ENCODE measurements at regions not wholly inside any gene's neighbourhood (a gene's known extent, or its start where the extent isn't known, plus 50 kb on each side); places are given as distances from the start of the nearest gene placed in this dataset.
"Not testable (repeated sequence)": the region's sequence is repeated elsewhere in the genome, so short reads cannot be mapped to it uniquely, and the experiment has no call there.

DNA sequence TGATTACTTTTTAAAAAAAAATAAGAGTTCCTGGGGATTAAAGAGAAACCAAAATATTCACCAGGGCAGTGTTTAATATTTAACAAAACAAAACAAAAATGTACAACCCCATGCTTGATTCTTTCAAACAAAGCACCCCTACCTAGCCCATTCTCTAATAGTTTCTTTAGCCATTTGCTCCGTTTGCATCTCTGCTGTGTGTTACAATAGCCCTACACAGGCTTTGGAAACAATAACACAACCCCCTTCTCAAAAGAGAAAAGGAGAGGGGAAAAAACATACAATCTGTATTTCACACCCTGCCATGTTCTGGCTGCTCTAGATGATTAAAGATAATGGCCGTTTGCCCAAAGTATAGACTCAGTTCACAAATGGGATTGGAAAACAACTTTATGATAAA lies 302.9 kb downstream of the CPS1 start:
- no peak overlapping the region for H3K4me3 ChIP-seq (ENCODE audit: low read depth, low read length)
- TF ChIP-seq, protein P1, sequence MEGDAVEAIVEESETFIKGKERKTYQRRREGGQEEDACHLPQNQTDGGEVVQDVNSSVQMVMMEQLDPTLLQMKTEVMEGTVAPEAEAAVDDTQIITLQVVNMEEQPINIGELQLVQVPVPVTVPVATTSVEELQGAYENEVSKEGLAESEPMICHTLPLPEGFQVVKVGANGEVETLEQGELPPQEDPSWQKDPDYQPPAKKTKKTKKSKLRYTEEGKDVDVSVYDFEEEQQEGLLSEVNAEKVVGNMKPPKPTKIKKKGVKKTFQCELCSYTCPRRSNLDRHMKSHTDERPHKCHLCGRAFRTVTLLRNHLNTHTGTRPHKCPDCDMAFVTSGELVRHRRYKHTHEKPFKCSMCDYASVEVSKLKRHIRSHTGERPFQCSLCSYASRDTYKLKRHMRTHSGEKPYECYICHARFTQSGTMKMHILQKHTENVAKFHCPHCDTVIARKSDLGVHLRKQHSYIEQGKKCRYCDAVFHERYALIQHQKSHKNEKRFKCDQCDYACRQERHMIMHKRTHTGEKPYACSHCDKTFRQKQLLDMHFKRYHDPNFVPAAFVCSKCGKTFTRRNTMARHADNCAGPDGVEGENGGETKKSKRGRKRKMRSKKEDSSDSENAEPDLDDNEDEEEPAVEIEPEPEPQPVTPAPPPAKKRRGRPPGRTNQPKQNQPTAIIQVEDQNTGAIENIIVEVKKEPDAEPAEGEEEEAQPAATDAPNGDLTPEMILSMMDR (IDR thresholded peaks at IDR 0.05; ENCODE audit: control insufficient read depth, extremely low read depth, insufficient read depth) = no peak
- no peak for DNase-seq (ENCODE audit: low read depth)

DNA sequence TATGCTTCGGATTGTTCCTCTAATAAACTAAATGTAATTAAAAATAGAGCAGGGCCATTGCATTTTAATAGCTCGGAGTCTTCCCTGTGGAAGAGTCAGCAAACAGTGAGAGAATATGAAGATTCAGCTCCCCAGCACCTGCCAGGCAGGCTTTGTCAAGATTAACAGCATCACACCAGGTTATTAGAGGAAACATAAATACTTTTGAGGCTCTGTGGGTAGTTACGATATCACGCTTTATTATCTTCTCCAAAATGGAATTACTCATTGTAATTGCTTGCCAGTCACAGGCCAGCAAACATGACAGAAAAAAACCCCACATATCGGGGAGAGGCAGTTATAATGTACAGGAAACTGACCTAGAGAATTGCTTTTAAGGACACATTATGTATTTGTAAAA lies 303.9 kb downstream of the CPS1 start:
- no peak overlapping the region for H3K4me3 ChIP-seq (ENCODE audit: low read depth, low read length)
- TF ChIP-seq, protein P1 (IDR thresholded peaks at IDR 0.05; ENCODE audit: control insufficient read depth, extremely low read depth, insufficient read depth) = no peak
- DNase-seq (ENCODE audit: low read depth) = no peak

DNA sequence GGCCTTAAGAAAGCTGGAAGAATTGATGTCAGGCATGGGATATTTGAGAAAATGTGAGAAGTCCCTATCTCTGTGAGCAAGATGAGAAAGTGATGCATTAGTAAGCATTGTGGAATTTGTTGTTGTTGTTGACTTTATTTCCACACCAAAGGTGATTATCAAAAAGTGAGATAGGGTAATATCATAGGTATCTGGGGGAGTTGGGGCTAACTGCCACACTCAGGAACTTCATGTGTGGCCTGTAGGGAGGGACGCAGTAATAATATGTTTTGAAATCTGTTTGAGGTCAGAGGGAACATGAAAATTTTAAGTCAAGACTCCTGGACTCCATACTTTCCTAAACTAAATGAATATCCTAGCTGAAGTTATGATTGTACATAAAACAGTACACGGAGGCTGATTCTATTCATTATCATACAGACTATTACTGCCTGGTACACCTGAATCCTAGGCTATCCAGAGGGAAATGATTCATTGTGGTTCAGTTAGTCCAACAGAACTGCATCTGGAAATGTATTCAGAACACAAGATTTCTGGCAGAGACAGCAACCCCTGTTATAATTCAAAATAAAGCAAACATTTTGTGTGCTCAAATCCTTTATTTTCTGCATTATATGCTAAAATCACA lies 304.8 kb downstream of the CPS1 start:
- no peak for DNase-seq (ENCODE audit: low read depth)
- TF ChIP-seq, protein P1 (IDR thresholded peaks at IDR 0.05; ENCODE audit: control insufficient read depth, extremely low read depth, insufficient read depth) = no peak
- no peak overlapping the region for H3K4me3 ChIP-seq (ENCODE audit: low read depth, low read length)

DNA sequence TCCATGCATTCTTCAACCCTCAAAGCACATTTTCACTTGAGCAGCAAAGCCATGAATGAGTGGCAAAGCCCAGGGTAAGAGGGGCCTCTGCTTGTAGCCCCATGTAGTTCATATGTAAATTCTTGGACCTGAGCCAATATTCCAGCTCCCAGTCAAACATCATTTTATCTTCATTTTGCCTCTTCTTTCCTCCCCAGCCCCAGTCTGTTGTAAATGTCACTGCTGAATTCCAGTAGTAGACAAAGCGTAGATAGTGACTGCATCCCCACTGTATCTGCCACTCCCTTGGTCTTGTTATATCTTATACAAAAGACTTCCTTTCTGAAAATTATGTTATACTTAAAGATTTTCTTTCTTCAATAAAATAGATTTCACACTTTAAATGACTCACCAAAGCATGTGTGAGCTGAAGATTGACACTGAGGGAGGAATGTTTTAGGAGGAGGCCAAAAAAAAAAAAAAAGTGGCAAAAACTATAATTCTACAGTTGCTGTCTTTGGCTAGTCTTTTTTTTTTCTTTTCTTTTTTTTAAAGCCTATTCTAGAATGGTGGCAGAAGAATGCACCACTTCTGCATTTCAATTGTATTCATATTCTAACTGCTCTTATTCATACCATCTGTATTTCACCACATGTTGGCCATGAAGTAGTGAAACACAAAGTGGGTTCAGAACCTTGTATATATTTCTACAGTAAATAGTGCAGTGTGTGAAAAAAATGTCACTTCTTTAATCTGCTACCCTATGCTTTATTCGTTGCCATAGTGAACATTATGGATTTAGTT lies 306.1 kb downstream of the CPS1 start:
- no peak for DNase-seq (ENCODE audit: low read depth)

DNA sequence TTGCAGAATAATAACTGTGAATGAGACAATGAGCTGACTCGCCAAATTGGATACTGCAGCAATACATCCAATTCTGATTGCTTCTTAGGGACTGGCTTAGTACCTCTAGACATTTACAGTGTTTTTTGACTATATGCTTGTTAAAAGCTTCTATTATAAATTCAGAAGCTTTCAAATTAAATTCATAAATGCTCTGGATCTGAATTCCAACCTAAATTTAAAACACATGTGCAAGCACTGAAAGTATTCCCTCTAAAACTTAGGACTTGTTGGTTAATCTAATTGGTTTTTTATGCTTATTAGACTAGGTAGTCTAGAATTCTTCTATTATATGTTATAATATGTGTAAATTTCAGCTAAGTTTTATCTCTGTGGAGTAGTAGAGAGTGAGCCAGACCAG lies 306.9 kb downstream of the CPS1 start:
- no peak overlapping the region for H3K4me3 ChIP-seq (ENCODE audit: low read depth, low read length)

More for the DNA sequence above, 306.1 kb downstream of the CPS1 start:
- H3K4me3 ChIP-seq (ENCODE audit: low read depth, low read length) = no peak overlapping the region
- TF ChIP-seq, protein P1 (IDR thresholded peaks at IDR 0.05; ENCODE audit: control insufficient read depth, extremely low read depth, insufficient read depth) = no peak

DNA sequence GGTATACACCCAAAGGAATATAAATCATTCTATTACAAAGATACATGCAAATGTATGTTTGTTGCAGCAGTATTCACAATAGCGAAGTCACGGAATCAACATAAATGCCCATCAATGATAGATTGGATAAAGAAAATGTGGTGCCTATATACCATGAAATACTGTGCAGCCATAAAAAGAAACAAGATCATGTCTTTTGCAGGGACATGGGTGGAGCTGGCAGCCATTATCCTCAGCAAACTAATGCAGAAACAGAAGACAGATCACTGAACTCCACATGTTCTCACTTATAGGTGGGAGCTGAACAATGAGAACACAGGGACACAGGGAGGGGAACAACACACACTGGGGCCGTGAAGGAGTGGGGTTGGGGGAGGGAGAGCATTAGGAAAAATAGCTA lies 315.2 kb downstream of the CPS1 start:
- DNase-seq (ENCODE audit: low read depth); H3K4me3 ChIP-seq (ENCODE audit: low read depth, low read length): not testable (repeated sequence)

More for the DNA sequence above, 306.9 kb downstream of the CPS1 start:
- DNase-seq (ENCODE audit: low read depth) = no peak
- TF ChIP-seq, protein P1 (IDR thresholded peaks at IDR 0.05; ENCODE audit: control insufficient read depth, extremely low read depth, insufficient read depth) = no peak

DNA sequence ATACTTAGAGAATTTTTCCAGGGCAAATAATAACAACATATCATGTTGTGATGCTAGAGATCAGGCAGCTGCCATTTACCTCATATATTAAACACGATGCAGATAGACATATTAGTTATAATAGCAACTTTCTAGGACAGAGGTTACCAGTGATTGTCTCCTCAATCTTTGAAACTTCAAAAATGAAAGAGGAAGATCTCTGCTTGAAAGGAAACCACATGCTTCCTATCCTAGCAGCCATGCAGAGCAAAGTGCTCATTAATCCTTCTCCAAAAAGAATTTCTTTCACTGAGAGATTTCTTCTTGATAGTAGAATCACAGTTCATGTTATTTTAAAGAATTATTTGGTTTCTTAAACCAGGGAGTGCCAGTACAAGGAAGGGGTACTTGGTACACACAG lies 317.2 kb downstream of the CPS1 start:
- DNase-seq (ENCODE audit: low read depth) = no peak
- H3K4me3 ChIP-seq (ENCODE audit: low read depth, low read length) = no peak overlapping the region
- TF ChIP-seq, protein P1 (IDR thresholded peaks at IDR 0.05; ENCODE audit: control insufficient read depth, extremely low read depth, insufficient read depth) = no peak
